ENCODE measurements at regions not wholly inside any gene's neighbourhood (a gene's known extent, or its start where the extent isn't known, plus 50 kb on each side); places are given as distances from the start of the nearest gene placed in this dataset.
A peak's percentile ranks its signal among the peaks of the same experiment; 100 is the strongest.

- H3K27ac Mint-ChIP-seq: peak overlapping the region; percentile 96
- peaks cover 3% of the 10 kb centered on the region for H3K36me3 Mint-ChIP-seq (ENCODE audit: low read depth)
- no peak for TF ChIP-seq CTCF (IDR thresholded peaks at IDR 0.05)
- peak overlapping the region; percentile 95 for H3K4me3 Mint-ChIP-seq
- H3K9me3 Mint-ChIP-seq: no peaks in the 10 kb centered on the region
- H3K4me1 Mint-ChIP-seq (ENCODE audit: low read depth): peaks cover 41% of the 10 kb centered on the region
- DNase-seq: no peak
- H3K27me3 Mint-ChIP-seq (ENCODE audit: insufficient read depth): no peaks in the 10 kb centered on the region
Measured at GRCh38 chr21:16535626-16536025, 805.8 kb downstream of the USP25 start.

DNA sequence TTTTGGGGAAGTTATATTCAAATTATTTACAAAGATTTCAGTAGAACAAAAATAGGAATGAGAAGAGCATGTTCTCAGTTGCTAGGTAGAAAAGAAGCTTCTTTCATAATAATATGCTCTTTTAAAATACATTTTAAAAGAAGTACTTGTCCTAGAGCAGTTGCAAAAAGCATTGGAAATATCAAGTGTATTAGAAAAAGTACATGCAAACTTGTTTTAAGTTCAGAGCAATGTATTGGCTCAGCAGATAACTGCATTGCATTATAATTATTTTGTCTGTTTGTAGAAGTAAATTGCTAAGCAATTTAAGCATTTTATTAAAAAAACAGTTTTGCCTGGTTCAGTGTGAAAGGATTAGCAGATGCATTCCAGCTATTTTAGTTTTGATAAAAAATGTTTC, 806.4 kb downstream of the USP25 start:
- peaks cover 44% of the 10 kb centered on the region for H3K4me1 Mint-ChIP-seq (ENCODE audit: low read depth)
- peaks cover 3% of the 10 kb centered on the region for H3K36me3 Mint-ChIP-seq (ENCODE audit: low read depth)
- H3K9me3 Mint-ChIP-seq: no peaks in the 10 kb centered on the region
- no peak for TF ChIP-seq CTCF (IDR thresholded peaks at IDR 0.05)
- H3K4me3 Mint-ChIP-seq: peak overlapping the region; percentile 95
- no peaks in the 10 kb centered on the region for H3K27me3 Mint-ChIP-seq (ENCODE audit: insufficient read depth)
- H3K27ac Mint-ChIP-seq: peak overlapping the region; percentile 96
- no peak for DNase-seq

- no peak for TF ChIP-seq CTCF (IDR thresholded peaks at IDR 0.05)
- H3K9me3 Mint-ChIP-seq: no peaks in the 10 kb centered on the region
- H3K36me3 Mint-ChIP-seq (ENCODE audit: low read depth): peaks cover 3% of the 10 kb centered on the region
- DNase-seq: no peak
- peaks cover 50% of the 10 kb centered on the region for H3K4me1 Mint-ChIP-seq (ENCODE audit: low read depth)
- H3K27ac Mint-ChIP-seq: peak overlapping the region; percentile 89
- peak overlapping the region; percentile 95 for H3K4me3 Mint-ChIP-seq
- H3K27me3 Mint-ChIP-seq (ENCODE audit: insufficient read depth): no peaks in the 10 kb centered on the region
Measured at GRCh38 chr21:16536643-16537434, 807.1 kb downstream of the USP25 start.

DNA sequence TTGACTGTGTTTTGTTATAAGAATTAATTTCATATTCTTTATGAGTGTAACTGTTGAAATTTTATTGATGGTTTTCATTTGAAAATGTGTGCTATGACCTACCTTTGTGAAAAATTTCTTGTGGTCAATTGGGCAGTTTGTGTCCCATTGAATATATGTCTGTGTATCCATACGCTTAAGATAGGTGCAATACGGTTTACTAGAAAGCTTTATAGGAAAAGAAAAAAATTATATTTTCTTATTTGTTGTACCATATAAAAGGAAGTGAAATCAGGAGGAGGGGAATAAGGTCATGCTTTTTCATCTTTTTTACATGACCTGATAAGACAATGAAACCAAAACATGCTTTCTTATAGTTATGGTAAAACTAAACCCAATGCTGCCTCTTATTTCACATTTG, 807.7 kb downstream of the USP25 start:
- peak overlapping the region; percentile 95 for H3K4me3 Mint-ChIP-seq
- DNase-seq: no peak
- H3K9me3 Mint-ChIP-seq: no peaks in the 10 kb centered on the region

DNA sequence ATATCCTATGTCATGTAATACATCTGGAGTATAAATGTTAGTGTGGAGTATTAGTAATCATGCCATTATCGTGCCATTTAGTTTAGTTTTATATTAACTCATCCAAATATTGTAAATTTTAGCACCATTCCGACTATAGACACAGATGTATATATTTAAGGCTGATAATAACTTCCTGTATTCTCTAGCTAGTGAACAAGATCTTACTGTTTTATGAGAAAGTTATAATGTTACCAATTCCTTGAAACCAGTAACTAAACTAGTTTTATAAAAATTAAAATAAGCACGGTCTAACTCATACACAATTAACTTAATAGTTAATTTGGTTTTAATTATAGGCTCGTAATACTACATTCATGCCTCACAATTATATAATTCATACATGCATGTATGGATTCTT, 808.6 kb downstream of the USP25 start:
- DNase-seq: no peak
- no peak for TF ChIP-seq CTCF (IDR thresholded peaks at IDR 0.05)
- no peaks in the 10 kb centered on the region for H3K9me3 Mint-ChIP-seq
- peak overlapping the region; percentile 34; the same call in 1 of the 2 replicates for H3K4me3 Mint-ChIP-seq
- H3K27ac Mint-ChIP-seq: peak overlapping the region; percentile 13; the same call in 1 of the 2 replicates
- H3K4me1 Mint-ChIP-seq (ENCODE audit: low read depth): peaks cover 37% of the 10 kb centered on the region
- peaks cover 3% of the 10 kb centered on the region for H3K36me3 Mint-ChIP-seq (ENCODE audit: low read depth)
- H3K27me3 Mint-ChIP-seq (ENCODE audit: insufficient read depth): no peaks in the 10 kb centered on the region

More for the DNA sequence above, 807.7 kb downstream of the USP25 start:
- Mint-ChIP-seq H3K36me3 (ENCODE audit: low read depth) (peaks cover 3% of the 10 kb centered on the region), H3K27me3 (ENCODE audit: insufficient read depth) (no peaks in the 10 kb centered on the region), H3K4me1 (ENCODE audit: low read depth) (peaks cover 46% of the 10 kb centered on the region), H3K27ac (peak overlapping the region; percentile 89)
- TF ChIP-seq CTCF (IDR thresholded peaks at IDR 0.05): no peak

All from HFFc6 (cell line).